Right cardiac atrium (tissue), 5 donors: ENCODE measurements at regions not wholly inside any gene's neighbourhood (a gene's known extent, or its start where the extent isn't known, plus 50 kb on each side); places are given as distances from the start of the nearest gene placed in this dataset.

ENCODE experiments used
- ATAC-seq, 2 donors: fragments of 200-7000 bp; cut with Tn5 transposase; one replicate each; pipeline versions ENCODE4 v1.8.0 to v1.9.1; 2020; ENCODE audit warnings: moderate library complexity in 2 of 2, mild to moderate bottlenecking in 1 of 2
- DNase-seq, 3 donors: peaks; one replicate each; pipeline ENCODE4 v3.0.0-alpha.2; 2020
- H3K27ac ChIP-seq: one replicate; pipeline ENCODE4 v1.5.1; 2013; ENCODE audit warnings: mild to moderate bottlenecking, low read length, control low read depth, moderate library complexity
- H3K27me3 ChIP-seq: one replicate; pipeline ENCODE4 v1.6.1; 2013; ENCODE audit not compliant: control insufficient read depth, insufficient read depth
- H3K4me1 ChIP-seq: one replicate; pipeline ENCODE4 v1.6.1; 2013; ENCODE audit warnings: low read length; ENCODE audit not compliant: control insufficient read depth, insufficient read depth
- H3K4me3 ChIP-seq: one replicate; pipeline ENCODE4 v1.5.1; 2013; ENCODE audit warnings: low read length, control low read depth
- H3K9me3 ChIP-seq: one replicate; pipeline ENCODE4 v1.6.1; 2013; ENCODE audit warnings: low read length; ENCODE audit not compliant: control insufficient read depth
- WGBS: extraction: QIAGEN DNeasy Blood & Tissue Kit; methylation state at CpG from one replicate; pipeline ENCODE4 v1.1.7; 2013; 5-methylcytosine and 5-hydroxymethylcytosine counted together
- intact Hi-C, 4 donors: fragments of 100-400 bp; cut with DNase I; formaldehyde crosslinking; loops; one replicate each; pipeline versions ENCODE4 v1.11.0 to v1.14.0; 2022 to 2023
- donor health status: healthy with polysubstance abuse.
- donor health status: DM: no; HTN: yes; CAD: no.
- donor health status: DM: no; HTN: no; CAD: no.
- donor health status: DM: no; HTN: yes; CAD: no; lungs with severe emphysema.
- donor health status: DM: yes; HTN: yes; CAD: no.

- H3K9me3 ChIP-seq: no peaks in the 10 kb centered on the region
- no peak overlapping the region for H3K27ac ChIP-seq
- no peak overlapping the region for H3K4me3 ChIP-seq
- DNase-seq (no peak), ATAC-seq (no peak)
- intact Hi-C loops: no loop called here
- no peaks in the 10 kb centered on the region for H3K27me3 ChIP-seq
- 36% methylated on average over 2 of the region's 2 CpGs for WGBS
- H3K4me1 ChIP-seq: no peaks in the 10 kb centered on the region
Measured at GRCh38 chr7:24213311-24213710, 70.7 kb upstream of the NPY start.

- no peaks in the 10 kb centered on the region for H3K4me1 ChIP-seq
- intact Hi-C loops: no loop called here
- ATAC-seq (no peak), DNase-seq (no peak)
- H3K27ac ChIP-seq: no peak overlapping the region
- WGBS: 32% methylated on average over 4 of the region's 4 CpGs
- H3K9me3 ChIP-seq: no peaks in the 10 kb centered on the region
- H3K4me3 ChIP-seq: no peak overlapping the region
- no peaks in the 10 kb centered on the region for H3K27me3 ChIP-seq
Measured at GRCh38 chr7:24214670-24215069, 69.3 kb upstream of the NPY start.

GRCh38 chr7:24216576-24217125 is 67.3 kb upstream of the NPY start:
- no peak overlapping the region for H3K27ac ChIP-seq
- DNase-seq (no peak), ATAC-seq (no peak)
- H3K9me3 ChIP-seq: no peaks in the 10 kb centered on the region
- WGBS: 85% methylated on average over 2 of the region's 2 CpGs
- no peaks in the 10 kb centered on the region for H3K4me1 ChIP-seq
- H3K4me3 ChIP-seq: no peak overlapping the region
- no peaks in the 10 kb centered on the region for H3K27me3 ChIP-seq
- intact Hi-C loops: no loop called here

- Histone ChIP-seq H3K4me3 (no peak overlapping the region), H3K27ac (no peak overlapping the region), H3K9me3 (no peaks in the 10 kb centered on the region), H3K27me3 (no peaks in the 10 kb centered on the region), H3K4me1 (no peaks in the 10 kb centered on the region)
- 49% methylated on average over 2 of the region's 2 CpGs for whole genome bisulfite sequencing
- ATAC-seq: no peak
- DNase-seq: no peak
- intact Hi-C loops: no loop called here
Measured at GRCh38 chr7:24221500-24221899, 62.5 kb upstream of the NPY start.

GRCh38 chr7:24227068-24227467 is 56.9 kb upstream of the NPY start:
- Histone ChIP-seq H3K4me3 (no peak overlapping the region), H3K4me1 (no peaks in the 10 kb centered on the region), H3K9me3 (no peaks in the 10 kb centered on the region), H3K27me3 (no peaks in the 10 kb centered on the region), H3K27ac (no peak overlapping the region)
- 34% methylated on average over 3 of the region's 3 CpGs for WGBS
- ATAC-seq (no peak), DNase-seq (no peak)
- intact Hi-C loops: no loop called here

GRCh38 chr7:24227603-24228359 is 56.2 kb upstream of the NPY start:
- no peaks in the 10 kb centered on the region for H3K27me3 ChIP-seq
- H3K4me1 ChIP-seq: no peaks in the 10 kb centered on the region
- ATAC-seq: no peak
- 61% methylated on average over 8 of the region's 8 CpGs for WGBS
- H3K4me3 ChIP-seq: no peak overlapping the region
- intact Hi-C loops: no loop called here
- H3K9me3 ChIP-seq: no peaks in the 10 kb centered on the region
- DNase-seq: no peak
- H3K27ac ChIP-seq: no peak overlapping the region

- Histone ChIP-seq H3K4me3 (no peak overlapping the region), H3K4me1 (no peaks in the 10 kb centered on the region), H3K27ac (no peak overlapping the region), H3K27me3 (no peaks in the 10 kb centered on the region), H3K9me3 (no peaks in the 10 kb centered on the region)
- DNase-seq (no peak), ATAC-seq (no peak)
- intact Hi-C loops: no loop called here
- WGBS: 59% methylated on average over 9 of the region's 9 CpGs
Measured at GRCh38 chr7:24229481-24230226, 54.3 kb upstream of the NPY start.

GRCh38 chr7:24231493-24231892 is 52.5 kb upstream of the NPY start:
- intact Hi-C loops: no loop called here
- Histone ChIP-seq H3K4me1 (no peaks in the 10 kb centered on the region), H3K27me3 (no peaks in the 10 kb centered on the region), H3K4me3 (no peak overlapping the region), H3K9me3 (no peaks in the 10 kb centered on the region), H3K27ac (no peak overlapping the region)
- ATAC-seq (no peak), DNase-seq (no peak)

- no peak overlapping the region for H3K27ac ChIP-seq
- H3K9me3 ChIP-seq: no peaks in the 10 kb centered on the region
- no peak overlapping the region for H3K4me3 ChIP-seq
- H3K27me3 ChIP-seq: no peaks in the 10 kb centered on the region
- intact Hi-C loops: no loop called here
- H3K4me1 ChIP-seq: no peaks in the 10 kb centered on the region
- ATAC-seq (no peak), DNase-seq (no peak)
- WGBS: 70% methylated on average over 2 of the region's 2 CpGs
Measured at GRCh38 chr7:24233386-24233785, 50.6 kb upstream of the NPY start.
